Gastroesophageal sphincter (tissue), 4 donors: ENCODE measurements at regions not wholly inside any gene's neighbourhood (a gene's known extent, or its start where the extent isn't known, plus 50 kb on each side); places are given as distances from the start of the nearest gene placed in this dataset.

Experiments used
- ATAC-seq: fragments of 150-250 bp; one replicate; pipeline ENCODE4 v1.9.1; 2016; ENCODE audit warnings: mild to moderate bottlenecking, moderate library complexity
- H3K27ac ChIP-seq, 4 donors: fragments of 200-600 bp; sonication (generic) in 3 of 4; 1 replicate in 3 of 4; 2 replicates in 1 of 4; pipeline ENCODE4 v1.5.1; 2016 to 2019
- H3K27me3 ChIP-seq: fragments of 200-600 bp; sonication (generic); one replicate; pipeline ENCODE4 v1.5.1; 2019
- H3K36me3 ChIP-seq, 2 donors: fragments of 200-600 bp; sonication (generic); one replicate each; pipeline ENCODE4 v1.5.1; 2019; ENCODE audit warnings: control low read depth in 1 of 2
- H3K4me1 ChIP-seq, 3 donors: fragments of 200-600 bp; sonication (generic); 1 replicate in 2 of 3; 2 replicates in 1 of 3; pipeline ENCODE4 v1.5.1; 2016 to 2019; ENCODE audit warnings: control low read depth in 2 of 3
- H3K4me3 ChIP-seq, 2 donors: fragments of 200-600 bp; sonication (generic); one replicate each; pipeline ENCODE4 v1.5.1; 2019; ENCODE audit warnings: mild to moderate bottlenecking in 1 of 2, moderate library complexity in 1 of 2
- H3K9me3 ChIP-seq, 3 donors: fragments of 200-600 bp; sonication (generic); one replicate each; pipeline ENCODE4 v1.5.1; 2017 to 2019; ENCODE audit warnings: control low read depth in 2 of 3
- CTCF ChIP-seq, 4 experiments: fragments of 200-600 bp in 2 of 4; fragments of 450-650 bp in 2 of 4; sonication (generic) in 1 of 4; IDR thresholded peaks; one replicate each; pipeline ENCODE4 v1.5.1; 2017 to 2019; ENCODE audit warnings: antibody characterized with exemption in 4 of 4, mild to moderate bottlenecking in 2 of 4, moderate library complexity in 2 of 4
- EP300 ChIP-seq: sonication (generic); formaldehyde crosslinking; IDR thresholded peaks from one replicate; pipeline ENCODE4 v1.6.1; 2017; ENCODE audit warnings: antibody characterized with exemption, mild to moderate bottlenecking
- POLR2A ChIP-seq, 2 donors: fragments of 450-650 bp; IDR thresholded peaks; one replicate each; pipeline ENCODE4 v1.6.1; 2017; ENCODE audit warnings: antibody characterized with exemption in 2 of 2, mild to moderate bottlenecking in 2 of 2, moderate library complexity in 1 of 2
- POLR2AphosphoS5 ChIP-seq: sonication (generic); formaldehyde crosslinking; IDR thresholded peaks from one replicate; pipeline ENCODE4 v1.6.1; 2017; ENCODE audit warnings: antibody characterized with exemption
- WGBS, 2 donors: methylation state at CpG; one replicate each; pipeline ENCODE4 v1.1.5; 2018; ENCODE audit warnings: low coverage in 1 of 2; 5-methylcytosine and 5-hydroxymethylcytosine counted together

- H3K36me3 ChIP-seq: no peaks in the 10 kb centered on the region
- TF ChIP-seq EP300 (no peak), POLR2A (IDR thresholded peaks at IDR 0.05) (no peak), CTCF (IDR thresholded peaks at IDR 0.05) (no peak), POLR2AphosphoS5 (no peak)
- no peaks in the 10 kb centered on the region for H3K9me3 ChIP-seq
- no peak for ATAC-seq
- WGBS, 2 donors: 50 to 67% methylated on average over 1 of the region's 1 CpG
- H3K27ac ChIP-seq: no peak overlapping the region
- H3K4me1 ChIP-seq: peaks cover 0 to 12% (median 0%) of the 10 kb centered on the region in 3 donors
- H3K4me3 ChIP-seq: no peak overlapping the region
- no peaks in the 10 kb centered on the region for H3K27me3 ChIP-seq
Observed at GRCh38 chr4:14620567-14621141, 381.6 kb upstream of the CPEB2 start.

DNA sequence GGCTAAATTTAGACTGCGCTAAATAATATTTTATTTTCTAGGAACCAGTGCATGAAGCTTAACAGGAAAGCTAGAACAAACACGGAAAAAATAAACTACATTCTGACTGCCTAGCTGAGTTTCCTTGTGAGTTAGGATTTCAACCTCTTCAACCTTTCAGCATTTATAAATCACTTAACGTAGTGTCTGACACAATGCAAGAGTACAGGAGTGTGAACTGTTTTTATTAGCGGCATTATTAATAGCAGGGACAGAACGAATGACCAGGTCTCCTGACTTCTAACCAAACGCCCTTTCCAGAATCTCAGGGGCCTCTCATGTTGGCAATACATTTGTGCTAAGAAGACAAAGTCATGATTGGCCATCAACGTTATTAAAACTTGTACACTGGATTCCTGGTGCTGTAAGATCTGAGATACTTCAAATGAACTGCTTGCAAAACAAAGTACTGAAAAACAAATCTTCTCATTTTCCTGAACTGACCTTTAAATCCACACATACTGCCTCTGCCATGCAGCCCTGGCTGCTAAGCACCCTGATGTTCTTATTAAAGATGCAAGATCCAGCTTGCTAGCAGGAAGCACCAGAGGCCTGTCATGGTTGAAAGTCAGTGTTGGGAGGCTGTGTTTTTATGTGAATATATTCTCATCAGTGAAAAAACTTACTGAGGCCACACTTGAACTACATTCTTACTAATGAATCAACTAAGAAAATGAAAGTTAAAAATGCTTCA is 380.4 kb upstream of the CPEB2 start:
- TF ChIP-seq EP300 (no peak), POLR2A (IDR thresholded peaks at IDR 0.05) (no peak), POLR2AphosphoS5 (no peak), CTCF (IDR thresholded peaks at IDR 0.05) (no peak)
- Histone ChIP-seq H3K27ac (peak overlapping the region in 1 of 4 donors; percentile 9), H3K4me3 (no peak overlapping the region), H3K4me1 (peaks cover 0 to 12% (median 0%) of the 10 kb centered on the region in 3 donors), H3K36me3 (no peaks in the 10 kb centered on the region), H3K9me3 (no peaks in the 10 kb centered on the region), H3K27me3 (no peaks in the 10 kb centered on the region)
- no peak for ATAC-seq
- WGBS, 2 donors: 18 to 35% methylated on average over 7 of the region's 7 CpGs

- no peak overlapping the region for H3K27ac ChIP-seq
- ATAC-seq: no peak
- 75 to 83% methylated on average over 1 to 5 of the region's 5 CpGs for WGBS, 2 donors
Observed at GRCh38 chr4:14627038-14627437, 375.2 kb upstream of the CPEB2 start.

GRCh38 chr4:14631806-14632440 is 370.4 kb upstream of the CPEB2 start:
- Histone ChIP-seq H3K9me3 (no peaks in the 10 kb centered on the region), H3K4me3 (no peak overlapping the region), H3K4me1 (no peaks in the 10 kb centered on the region), H3K27ac (no peak overlapping the region), H3K36me3 (no peaks in the 10 kb centered on the region), H3K27me3 (no peaks in the 10 kb centered on the region)
- TF ChIP-seq CTCF (IDR thresholded peaks at IDR 0.05) (no peak), EP300 (no peak), POLR2AphosphoS5 (no peak), POLR2A (IDR thresholded peaks at IDR 0.05) (no peak)
- no peak for ATAC-seq

More at GRCh38 chr4:14627038-14627437, 375.2 kb upstream of the CPEB2 start:
- no peaks in the 10 kb centered on the region for H3K36me3 ChIP-seq
- no peak overlapping the region for H3K4me3 ChIP-seq
- H3K4me1 ChIP-seq: peaks cover 0 to 2% (median 0%) of the 10 kb centered on the region in 3 donors
- no peaks in the 10 kb centered on the region for H3K27me3 ChIP-seq
- no peak for TF ChIP-seq CTCF (IDR thresholded peaks at IDR 0.05)
- H3K9me3 ChIP-seq: no peaks in the 10 kb centered on the region

DNA sequence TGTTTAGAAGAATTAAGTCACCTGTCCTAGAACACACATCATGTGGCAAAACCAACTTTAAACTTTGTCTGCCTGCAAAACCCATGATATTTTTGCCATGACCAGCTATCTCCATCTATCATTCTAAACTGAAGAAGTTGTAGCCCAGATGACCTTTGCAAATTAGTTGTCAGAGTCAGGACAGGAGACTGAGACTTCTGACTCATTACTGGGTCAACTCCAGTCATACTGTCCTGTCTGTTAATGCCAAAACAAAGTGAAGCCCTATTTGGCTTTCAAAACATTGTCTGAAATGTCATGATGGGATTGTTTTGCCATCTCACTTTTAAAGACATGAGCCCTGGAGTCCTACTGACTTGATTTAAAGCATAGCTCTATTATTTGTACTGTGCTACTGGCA is 365.7 kb upstream of the CPEB2 start:
- Histone ChIP-seq H3K4me1 (no peaks in the 10 kb centered on the region), H3K27ac (no peak overlapping the region), H3K4me3 (no peak overlapping the region), H3K9me3 (no peaks in the 10 kb centered on the region), H3K27me3 (no peaks in the 10 kb centered on the region), H3K36me3 (no peaks in the 10 kb centered on the region)
- ATAC-seq: no peak
- TF ChIP-seq POLR2AphosphoS5 (no peak), CTCF (IDR thresholded peaks at IDR 0.05) (no peak), POLR2A (IDR thresholded peaks at IDR 0.05) (no peak), EP300 (no peak)
